SK-N-SH treated with all-trans-retinoic acid at 6 μM for 48 hours (cell line): ENCODE measurements at regions not wholly inside any gene's neighbourhood (a gene's known extent, or its start where the extent isn't known, plus 50 kb on each side); places are given as distances from the start of the nearest gene placed in this dataset.
A peak's percentile ranks its signal among the peaks of the same experiment; 100 is the strongest.

Experiments
- ATAC-seq: fragments of 200-7000 bp; cut with Tn5 transposase; 3 replicates; pipeline ENCODE4 v1.9.1; 2020; ENCODE audit warnings: mild to moderate bottlenecking, moderate library complexity
- ARNTL ChIP-seq: fragments of 450-650 bp; formaldehyde crosslinking; IDR thresholded peaks from 2 replicates; pipeline ENCODE4 v1.5.0; 2020; ENCODE audit warnings: low read depth, mild to moderate bottlenecking, moderate library complexity, borderline replicate concordance
- CREB5 ChIP-seq: fragments of 250-450 bp; sonication (Bioruptor Pico); IDR thresholded peaks from 2 replicates; pipeline ENCODE4 v1.5.1; 2020; ENCODE audit warnings: low read depth, mild to moderate bottlenecking, moderate library complexity
- CSDC2 ChIP-seq: fragments of 250-450 bp; sonication (Bioruptor Pico); IDR thresholded peaks from 2 replicates; pipeline ENCODE4 v1.5.0; 2020; ENCODE audit warnings: mild to moderate bottlenecking, moderate library complexity
- CSRNP3 ChIP-seq: fragments of 250-450 bp; sonication (Bioruptor Pico); IDR thresholded peaks from 2 replicates; pipeline ENCODE4 v1.5.1; 2021; ENCODE audit warnings: mild to moderate bottlenecking, moderate library complexity
- ESRRG ChIP-seq: fragments of 250-450 bp; sonication (Bioruptor Pico); IDR thresholded peaks from 2 replicates; pipeline ENCODE4 v1.6.1; 2021; ENCODE audit warnings: mild to moderate bottlenecking
- GLIS3 ChIP-seq: fragments of 250-450 bp; sonication (Bioruptor Pico); IDR thresholded peaks from 2 replicates; pipeline ENCODE4 v1.5.0; 2020; ENCODE audit warnings: mild to moderate bottlenecking, moderate library complexity
- ISL1 ChIP-seq: fragments of 250-450 bp; sonication (Bioruptor Pico); IDR thresholded peaks from 2 replicates; pipeline ENCODE4 v2.1.2; 2022; ENCODE audit warnings: mild to moderate bottlenecking, moderate library complexity
- OSR1 ChIP-seq: fragments of 250-450 bp; sonication (Bioruptor Pico); IDR thresholded peaks from 2 replicates; pipeline ENCODE4 v1.8.0; 2022; ENCODE audit warnings: moderate library complexity, mild to moderate bottlenecking, inconsistent platforms
- PATZ1 ChIP-seq: fragments of 250-450 bp; sonication (Bioruptor Pico); IDR thresholded peaks from 2 replicates; pipeline ENCODE4 v1.8.0; 2020; ENCODE audit warnings: mild to moderate bottlenecking, moderate library complexity, borderline replicate concordance
- POU6F1 ChIP-seq: fragments of 250-450 bp; sonication (Bioruptor Pico); IDR thresholded peaks from 2 replicates; pipeline ENCODE4 v1.8.0; 2021; ENCODE audit warnings: low read depth, mild to moderate bottlenecking, moderate library complexity, borderline replicate concordance
- PPARA ChIP-seq: fragments of 250-450 bp; sonication (Bioruptor Pico); IDR thresholded peaks from 2 replicates; pipeline ENCODE4 v1.5.0; 2020; ENCODE audit warnings: mild to moderate bottlenecking, borderline replicate concordance
- RARB ChIP-seq: fragments of 250-450 bp; sonication (Bioruptor Pico); IDR thresholded peaks from 2 replicates; pipeline ENCODE4 v1.8.0; 2021; ENCODE audit warnings: mild to moderate bottlenecking, moderate library complexity
- TOX ChIP-seq: fragments of 250-450 bp; sonication (Bioruptor Pico); IDR thresholded peaks from 2 replicates; pipeline ENCODE4 v1.8.0; 2021; ENCODE audit warnings: mild to moderate bottlenecking, moderate library complexity, borderline replicate concordance
- TSHZ2 ChIP-seq: fragments of 250-450 bp; sonication (Bioruptor Pico); IDR thresholded peaks from 2 replicates; pipeline ENCODE4 v1.5.0; 2020; ENCODE audit warnings: mild to moderate bottlenecking, moderate library complexity
- ZC3H10 ChIP-seq: fragments of 250-450 bp; sonication (Bioruptor Pico); IDR thresholded peaks from 2 replicates; pipeline ENCODE4 v1.5.1; 2021; ENCODE audit warnings: mild to moderate bottlenecking, moderate library complexity
- ZFP3 ChIP-seq: fragments of 250-450 bp; sonication (Bioruptor Pico); IDR thresholded peaks from 2 replicates; pipeline ENCODE4 v1.5.0; 2020; ENCODE audit warnings: mild to moderate bottlenecking, moderate library complexity
- ZFP30 ChIP-seq: fragments of 450-650 bp; formaldehyde crosslinking; IDR thresholded peaks from 2 replicates; pipeline ENCODE4 v1.5.0; 2022; ENCODE audit warnings: mild to moderate bottlenecking, moderate library complexity
- ZNF565 ChIP-seq: fragments of 450-650 bp; formaldehyde crosslinking; conservative IDR thresholded peaks from 2 replicates; pipeline ENCODE4 v1.5.0; 2020; ENCODE audit warnings: low read depth, mild to moderate bottlenecking, moderate library complexity
- ZNF8 ChIP-seq: fragments of 450-650 bp; formaldehyde crosslinking; IDR thresholded peaks from 2 replicates; pipeline ENCODE4 v1.5.0; 2020; ENCODE audit warnings: mild to moderate bottlenecking, moderate library complexity

- ATAC-seq: peak; percentile 26; the same call in 2 of the 3 replicates
- no peak for TF ChIP-seq CREB5
- TF ChIP-seq CSRNP3 (CRISPR knock-in tag): no peak
- no peak for TF ChIP-seq RARB (CRISPR knock-in tag)
- no peak for TF ChIP-seq OSR1 (CRISPR knock-in tag)
- TF ChIP-seq ESRRG (CRISPR knock-in tag): no peak
- TF ChIP-seq ZFP30 (CRISPR knock-in tag): no peak
- TF ChIP-seq TSHZ2 (CRISPR knock-in tag): no peak
- no peak for TF ChIP-seq PPARA
- TF ChIP-seq ZNF565: no peak
- no peak for TF ChIP-seq PATZ1
- TF ChIP-seq CSDC2 (CRISPR knock-in tag): no peak
Observed at GRCh38 chr11:91921974-91922373, 302.6 kb upstream of the FAT3 start.

- TF ChIP-seq GLIS3 (CRISPR knock-in tag) (no peak), CSRNP3 (CRISPR knock-in tag) (no peak), ZNF8 (CRISPR knock-in tag) (no peak), TOX (CRISPR knock-in tag) (no peak), TSHZ2 (CRISPR knock-in tag) (no peak), RARB (CRISPR knock-in tag) (no peak), CREB5 (no peak), ZFP3 (CRISPR knock-in tag) (no peak), ISL1 (no peak), POU6F1 (no peak), PATZ1 (no peak), ZFP30 (CRISPR knock-in tag) (no peak), ARNTL (CRISPR knock-in tag) (no peak), ZC3H10 (CRISPR knock-in tag) (no peak), ZNF565 (no peak)
- no peak for ATAC-seq
Observed at GRCh38 chr11:91913407-91913806, 311.2 kb upstream of the FAT3 start.
